WTC11 (cell line): ENCODE measurements at regions not wholly inside any gene's neighbourhood (a gene's known extent, or its start where the extent isn't known, plus 50 kb on each side); places are given as distances from the start of the nearest gene placed in this dataset.

Experiments
- ATF2 ChIP-seq: sonication (generic); formaldehyde crosslinking; IDR thresholded peaks from 2 replicates; pipeline ENCODE4 v1.8.1; 2022; ENCODE audit warnings: low read depth, missing genetic modification reagents, borderline replicate concordance
- CREB1 ChIP-seq: sonication (generic); formaldehyde crosslinking; IDR thresholded peaks from 2 replicates; pipeline ENCODE4 v1.8.0; 2023; ENCODE audit warnings: mild to moderate bottlenecking, missing genetic modification reagents
- CREM ChIP-seq: sonication (generic); formaldehyde crosslinking; IDR thresholded peaks from 2 replicates; pipeline ENCODE4 v1.8.1; 2022; ENCODE audit warnings: mild to moderate bottlenecking, missing genetic modification reagents, moderate library complexity
- CTCF ChIP-seq: fragments of 200-600 bp; IDR thresholded peaks from 2 replicates; pipeline ENCODE4 v1.8.0; 2022; ENCODE audit warnings: antibody characterized with exemption
- E2F4 ChIP-seq: sonication (generic); formaldehyde crosslinking; IDR thresholded peaks from 2 replicates; pipeline ENCODE4 v1.8.1; 2022; ENCODE audit warnings: low read depth, mild to moderate bottlenecking, moderate library complexity, missing genetic modification reagents, borderline replicate concordance
- IRF2 ChIP-seq: sonication (generic); formaldehyde crosslinking; IDR thresholded peaks from 2 replicates; pipeline ENCODE4 v1.8.0; 2022; ENCODE audit warnings: low read depth, missing genetic modification reagents, borderline replicate concordance
- JUN ChIP-seq: sonication (generic); formaldehyde crosslinking; IDR thresholded peaks from 2 replicates; pipeline ENCODE4 v1.8.0; 2023; ENCODE audit warnings: mild to moderate bottlenecking, missing genetic modification reagents
- MAX ChIP-seq: sonication (generic); formaldehyde crosslinking; IDR thresholded peaks from 2 replicates; pipeline ENCODE4 v1.8.0; 2022; ENCODE audit warnings: mild to moderate bottlenecking, missing genetic modification reagents
- NFYB ChIP-seq: sonication (generic); formaldehyde crosslinking; conservative IDR thresholded peaks from 2 replicates; pipeline ENCODE4 v1.8.0; 2022; ENCODE audit warnings: low read depth, missing genetic modification reagents
- USF1 ChIP-seq: sonication (generic); formaldehyde crosslinking; IDR thresholded peaks from 2 replicates; pipeline ENCODE4 v1.8.0; 2022; ENCODE audit warnings: mild to moderate bottlenecking, missing genetic modification reagents
- USF2 ChIP-seq: sonication (generic); formaldehyde crosslinking; IDR thresholded peaks from 2 replicates; pipeline ENCODE4 v1.8.1; 2023; ENCODE audit warnings: mild to moderate bottlenecking, missing genetic modification reagents, moderate library complexity
- ZNF263 ChIP-seq: sonication (generic); formaldehyde crosslinking; IDR thresholded peaks from 2 replicates; pipeline ENCODE4 v1.8.1; 2022; ENCODE audit warnings: low read depth, mild to moderate bottlenecking, moderate library complexity, missing genetic modification reagents
- ZSCAN18 ChIP-seq: fragments of 250-450 bp; sonication (Bioruptor Pico); IDR thresholded peaks from 2 replicates; pipeline ENCODE4 v2.1.2; 2022; ENCODE audit warnings: mild to moderate bottlenecking, moderate library complexity

GRCh38 chr9:550333-550732 lies 291.2 kb upstream of the DMRT1 start:
- TF ChIP-seq CTCF (no peak), USF1 (no peak), ATF2 (CRISPR knock-in tag) (no peak), CREM (CRISPR knock-in tag) (no peak), IRF2 (CRISPR knock-in tag) (no peak), JUN (no peak), USF2 (CRISPR knock-in tag) (no peak), MAX (CRISPR knock-in tag) (no peak), ZSCAN18 (CRISPR knock-in tag) (no peak), ZNF263 (CRISPR knock-in tag) (no peak), CREB1 (no peak), NFYB (no peak), E2F4 (CRISPR knock-in tag) (no peak)
